Retina (tissue), 1 donor: ENCODE measurements at regions not wholly inside any gene's neighbourhood (a gene's known extent, or its start where the extent isn't known, plus 50 kb on each side); places are given as distances from the start of the nearest gene placed in this dataset.
"Not testable (repeated sequence)": the region's sequence is repeated elsewhere in the genome, so short reads cannot be mapped to it uniquely, and the experiment has no call there.

ENCODE experiments used
- DNase-seq: peaks from one replicate; pipeline ENCODE4 v3.0.0-alpha.2; 2016

DNA sequence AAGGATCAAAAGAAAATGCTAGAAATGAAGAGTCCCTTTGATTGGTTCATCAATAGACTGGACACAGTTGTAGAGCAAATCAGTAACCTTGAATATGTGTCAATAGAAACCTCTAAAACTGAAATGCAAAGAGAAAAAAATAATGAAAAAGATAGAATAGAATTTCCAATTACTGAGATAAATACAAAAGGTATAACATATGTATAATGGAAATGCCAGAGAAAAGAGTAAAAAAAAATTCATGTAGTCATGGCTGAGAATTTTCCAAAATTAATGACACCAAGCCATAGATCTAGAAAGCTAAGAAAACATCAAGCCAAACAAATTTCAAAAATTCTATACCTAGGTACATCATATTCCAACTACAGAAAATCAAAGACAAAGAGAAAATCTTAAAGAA lies 62.0 kb upstream of the HGF start:
- DNase-seq = no peak

DNA sequence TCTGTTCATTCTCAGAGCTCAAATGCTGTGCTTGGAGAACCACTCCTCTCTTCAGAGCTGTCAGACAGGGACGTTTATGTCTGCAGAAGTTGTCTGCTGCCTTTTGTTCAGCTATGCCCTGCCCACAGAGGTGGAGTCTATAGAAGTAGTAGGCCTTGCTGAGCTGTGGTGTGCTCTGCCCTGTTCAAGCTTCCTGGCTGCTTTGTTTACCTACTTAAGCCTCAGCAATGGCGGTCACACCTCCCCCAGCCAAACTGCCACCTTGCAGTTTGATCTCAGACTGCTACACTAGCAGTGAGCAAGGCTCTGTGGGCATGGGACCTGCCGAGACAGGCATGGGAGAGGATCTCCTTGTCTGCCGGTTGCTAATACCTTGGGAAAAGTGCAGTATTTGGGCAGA lies 59.7 kb upstream of the HGF start:
- DNase-seq = not testable (repeated sequence)

DNA sequence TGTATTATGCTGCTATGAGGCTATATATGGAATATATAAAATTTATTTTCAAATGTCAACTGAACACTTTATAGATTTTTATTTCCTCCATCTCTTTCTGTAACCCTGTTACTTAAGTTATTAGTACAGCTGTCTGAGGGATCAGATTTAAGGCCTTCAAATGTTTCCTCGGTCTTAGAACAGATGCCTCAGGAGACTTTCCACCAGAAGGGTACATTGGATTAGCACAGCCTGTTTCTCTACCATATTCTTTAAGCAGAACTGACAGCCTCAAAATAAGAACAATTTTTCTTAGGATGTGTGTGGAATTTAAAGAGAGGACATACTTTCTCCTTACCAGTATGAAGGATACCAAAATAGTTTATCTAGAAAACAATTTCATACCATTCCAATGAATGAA lies 53.0 kb upstream of the HGF start:
- DNase-seq = no peak

DNA sequence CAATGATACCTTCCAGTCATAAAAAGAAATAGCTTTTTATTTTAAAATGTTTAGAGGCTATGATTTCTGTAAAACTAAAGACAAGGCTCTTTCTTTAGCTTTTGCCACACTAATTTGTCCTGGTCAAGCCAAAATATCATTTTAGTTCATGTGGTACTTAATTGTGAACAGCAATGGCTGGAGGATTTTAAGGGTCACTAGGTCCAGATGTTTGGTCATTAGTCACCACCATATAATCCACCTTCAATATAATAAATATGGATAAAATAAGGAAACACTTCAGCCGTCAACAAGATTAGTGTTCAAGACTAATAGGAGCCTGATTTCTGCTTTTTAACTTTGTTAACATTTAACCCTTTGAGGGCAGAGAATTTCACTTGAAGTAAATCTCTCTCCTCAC lies 50.0 kb upstream of the HGF start:
- DNase-seq = no peak
